ENCODE measurements at regions not wholly inside any gene's neighbourhood (a gene's known extent, or its start where the extent isn't known, plus 50 kb on each side); places are given as distances from the start of the nearest gene placed in this dataset.

DNA sequence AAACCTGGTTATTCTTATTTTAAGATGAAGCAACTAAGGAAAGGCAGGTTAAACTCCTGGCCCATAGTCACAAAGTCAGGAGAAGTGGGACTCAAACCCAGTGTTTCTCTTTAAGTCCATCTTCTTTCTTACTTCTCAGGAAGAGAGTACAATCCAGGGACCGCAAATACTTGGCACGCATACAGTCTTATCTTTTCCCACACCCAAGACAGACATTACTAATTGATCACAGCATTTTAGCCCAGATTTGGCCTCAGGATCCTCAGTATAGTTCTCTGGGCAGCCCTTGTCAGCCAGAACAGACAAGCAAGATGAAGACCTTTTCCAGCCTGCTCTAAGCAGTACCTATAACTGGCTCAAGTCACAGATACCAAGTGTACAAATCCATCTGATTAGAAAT, 125.5 kb upstream of the RAI14 start:
- POLR2A ChIA-PET, result no interaction called here
- H3K4me1 ChIP-seq (replicated peaks in 1 of 2; ENCODE audit: control insufficient read depth in 2 of 2, insufficient read depth in 2 of 2, low read length in 2 of 2), result peaks cover 16 to 18% of the 10 kb centered on the region in 2 experiments; a peak in 3 of 5 replicates
- CTCF ChIA-PET (ENCODE audit: low intra/inter-chr PET ratio), result no interaction called here
- H3K36me3 ChIP-seq (ENCODE audit: control insufficient read depth, insufficient read depth, low read length), result no peaks in the 10 kb centered on the region
- no TSS peak for BruUV-seq (replicated peaks)
- peak in 3 of 4 experiments; percentile 24 to 32 (median 29) for DNase-seq (ENCODE audit: extremely low read depth in 1 of 4, low spot score in 3 of 4)
- no peak overlapping the region for H3K9ac ChIP-seq (ENCODE audit: insufficient read depth in 1 of 2, low read depth in 2 of 2, low read length in 2 of 2)
- in situ Hi-C loops (cut with MboI) (no loop called here), intact Hi-C loops (cut with micrococcal nuclease) (no loop called here)
- H2AFZ ChIP-seq (ENCODE audit: low read depth, low read length), result peak overlapping the region; percentile 7; the same call in 1 of the 2 replicates
- H4K20me1 ChIP-seq (replicated peaks; ENCODE audit: control insufficient read depth, insufficient read depth, low read length), result no peaks in the 10 kb centered on the region
- 8% methylated on average over 2 of the region's 2 CpGs for WGBS (ENCODE audit: insufficient coverage, low coverage, missing lambda C conversion rate)
- H3K9me1 ChIP-seq (ENCODE audit: control insufficient read depth, insufficient read depth, low read length), result no peaks in the 10 kb centered on the region
- H3K79me2 ChIP-seq (ENCODE audit: control insufficient read depth, insufficient read depth, low read length), result no peaks in the 10 kb centered on the region
- H3K9me3 ChIP-seq (replicated peaks; ENCODE audit: control insufficient read depth, insufficient read depth, low read depth, low read length), result no peaks in the 10 kb centered on the region
- peak; percentile 25 for ATAC-seq
- H3K4me3 ChIP-seq, result no peak overlapping the region
- H3K27me3 ChIP-seq (ENCODE audit: control insufficient read depth in 2 of 2, insufficient read depth in 2 of 2, low read length in 2 of 2), result no peaks in the 10 kb centered on the region
- FAIRE-seq, result peak; percentile 42
- no peak overlapping the region for H3K4me2 ChIP-seq (ENCODE audit: insufficient read depth, low read length)
- H3K27ac ChIP-seq (ENCODE audit: extremely low read depth, low read depth, low read length), result no peak overlapping the region
- TF ChIP-seq FOXP1 (CRISPR knock-in tag; IDR thresholded peaks at IDR 0.05) (no peak), RBM25 (IDR thresholded peaks at IDR 0.05; ENCODE audit: low read depth, low read length, severe bottlenecking) (peak; percentile 64), CBX3 (IDR thresholded peaks at IDR 0.05; ENCODE audit: borderline replicate concordance in 1 of 2, low read length in 2 of 2) (peak in 1 of 2 experiments; percentile 50; a peak in 1 of 3 replicates), ZBTB17 (CRISPR knock-in tag; IDR thresholded peaks at IDR 0.05) (peak; percentile 97), ZNF23 (CRISPR knock-in tag; IDR thresholded peaks at IDR 0.05) (peak; percentile 96), TRIM28 (IDR thresholded peaks at IDR 0.05) (0 out of 2 replicates have a peak, but pooled peaks have one; percentile 25), ZNF764 (CRISPR knock-in tag; IDR thresholded peaks at IDR 0.05; ENCODE audit: low read depth) (no peak), TCFL5 (CRISPR knock-in tag; conservative IDR thresholded peaks at IDR 0.05) (no peak), ZNF76 (CRISPR knock-in tag; IDR thresholded peaks at IDR 0.05; ENCODE audit: borderline replicate concordance) (no peak), U2AF1 (optimal IDR thresholded peaks at IDR 0.05; ENCODE audit: low read depth, low read length) (no peak), ZNF830 (CRISPR knock-in tag; IDR thresholded peaks at IDR 0.05) (no peak)
- TF ChIP-seq, protein P1, sequence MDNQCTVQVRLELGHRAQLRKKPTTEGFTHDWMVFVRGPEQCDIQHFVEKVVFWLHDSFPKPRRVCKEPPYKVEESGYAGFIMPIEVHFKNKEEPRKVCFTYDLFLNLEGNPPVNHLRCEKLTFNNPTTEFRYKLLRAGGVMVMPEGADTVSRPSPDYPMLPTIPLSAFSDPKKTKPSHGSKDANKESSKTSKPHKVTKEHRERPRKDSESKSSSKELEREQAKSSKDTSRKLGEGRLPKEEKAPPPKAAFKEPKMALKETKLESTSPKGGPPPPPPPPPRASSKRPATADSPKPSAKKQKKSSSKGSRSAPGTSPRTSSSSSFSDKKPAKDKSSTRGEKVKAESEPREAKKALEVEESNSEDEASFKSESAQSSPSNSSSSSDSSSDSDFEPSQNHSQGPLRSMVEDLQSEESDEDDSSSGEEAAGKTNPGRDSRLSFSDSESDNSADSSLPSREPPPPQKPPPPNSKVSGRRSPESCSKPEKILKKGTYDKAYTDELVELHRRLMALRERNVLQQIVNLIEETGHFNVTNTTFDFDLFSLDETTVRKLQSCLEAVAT (IDR thresholded peaks at IDR 0.05), result peak in 1 of 2 experiments; percentile 98; a peak in 2 of 4 replicates
- TF ChIP-seq, protein P2, sequence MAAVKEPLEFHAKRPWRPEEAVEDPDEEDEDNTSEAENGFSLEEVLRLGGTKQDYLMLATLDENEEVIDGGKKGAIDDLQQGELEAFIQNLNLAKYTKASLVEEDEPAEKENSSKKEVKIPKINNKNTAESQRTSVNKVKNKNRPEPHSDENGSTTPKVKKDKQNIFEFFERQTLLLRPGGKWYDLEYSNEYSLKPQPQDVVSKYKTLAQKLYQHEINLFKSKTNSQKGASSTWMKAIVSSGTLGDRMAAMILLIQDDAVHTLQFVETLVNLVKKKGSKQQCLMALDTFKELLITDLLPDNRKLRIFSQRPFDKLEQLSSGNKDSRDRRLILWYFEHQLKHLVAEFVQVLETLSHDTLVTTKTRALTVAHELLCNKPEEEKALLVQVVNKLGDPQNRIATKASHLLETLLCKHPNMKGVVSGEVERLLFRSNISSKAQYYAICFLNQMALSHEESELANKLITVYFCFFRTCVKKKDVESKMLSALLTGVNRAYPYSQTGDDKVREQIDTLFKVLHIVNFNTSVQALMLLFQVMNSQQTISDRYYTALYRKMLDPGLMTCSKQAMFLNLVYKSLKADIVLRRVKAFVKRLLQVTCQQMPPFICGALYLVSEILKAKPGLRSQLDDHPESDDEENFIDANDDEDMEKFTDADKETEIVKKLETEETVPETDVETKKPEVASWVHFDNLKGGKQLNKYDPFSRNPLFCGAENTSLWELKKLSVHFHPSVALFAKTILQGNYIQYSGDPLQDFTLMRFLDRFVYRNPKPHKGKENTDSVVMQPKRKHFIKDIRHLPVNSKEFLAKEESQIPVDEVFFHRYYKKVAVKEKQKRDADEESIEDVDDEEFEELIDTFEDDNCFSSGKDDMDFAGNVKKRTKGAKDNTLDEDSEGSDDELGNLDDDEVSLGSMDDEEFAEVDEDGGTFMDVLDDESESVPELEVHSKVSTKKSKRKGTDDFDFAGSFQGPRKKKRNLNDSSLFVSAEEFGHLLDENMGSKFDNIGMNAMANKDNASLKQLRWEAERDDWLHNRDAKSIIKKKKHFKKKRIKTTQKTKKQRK (IDR thresholded peaks at IDR 0.05; ENCODE audit: borderline replicate concordance, low read depth, low read length), result no peak
- TF ChIP-seq, protein P3, sequence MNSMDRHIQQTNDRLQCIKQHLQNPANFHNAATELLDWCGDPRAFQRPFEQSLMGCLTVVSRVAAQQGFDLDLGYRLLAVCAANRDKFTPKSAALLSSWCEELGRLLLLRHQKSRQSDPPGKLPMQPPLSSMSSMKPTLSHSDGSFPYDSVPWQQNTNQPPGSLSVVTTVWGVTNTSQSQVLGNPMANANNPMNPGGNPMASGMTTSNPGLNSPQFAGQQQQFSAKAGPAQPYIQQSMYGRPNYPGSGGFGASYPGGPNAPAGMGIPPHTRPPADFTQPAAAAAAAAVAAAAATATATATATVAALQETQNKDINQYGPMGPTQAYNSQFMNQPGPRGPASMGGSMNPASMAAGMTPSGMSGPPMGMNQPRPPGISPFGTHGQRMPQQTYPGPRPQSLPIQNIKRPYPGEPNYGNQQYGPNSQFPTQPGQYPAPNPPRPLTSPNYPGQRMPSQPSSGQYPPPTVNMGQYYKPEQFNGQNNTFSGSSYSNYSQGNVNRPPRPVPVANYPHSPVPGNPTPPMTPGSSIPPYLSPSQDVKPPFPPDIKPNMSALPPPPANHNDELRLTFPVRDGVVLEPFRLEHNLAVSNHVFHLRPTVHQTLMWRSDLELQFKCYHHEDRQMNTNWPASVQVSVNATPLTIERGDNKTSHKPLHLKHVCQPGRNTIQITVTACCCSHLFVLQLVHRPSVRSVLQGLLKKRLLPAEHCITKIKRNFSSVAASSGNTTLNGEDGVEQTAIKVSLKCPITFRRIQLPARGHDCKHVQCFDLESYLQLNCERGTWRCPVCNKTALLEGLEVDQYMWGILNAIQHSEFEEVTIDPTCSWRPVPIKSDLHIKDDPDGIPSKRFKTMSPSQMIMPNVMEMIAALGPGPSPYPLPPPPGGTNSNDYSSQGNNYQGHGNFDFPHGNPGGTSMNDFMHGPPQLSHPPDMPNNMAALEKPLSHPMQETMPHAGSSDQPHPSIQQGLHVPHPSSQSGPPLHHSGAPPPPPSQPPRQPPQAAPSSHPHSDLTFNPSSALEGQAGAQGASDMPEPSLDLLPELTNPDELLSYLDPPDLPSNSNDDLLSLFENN (IDR thresholded peaks at IDR 0.05; ENCODE audit: low read depth in 2 of 2, low read length in 2 of 2), result peak in 1 of 2 experiments; percentile 67; a peak in 1 of 4 replicates

Data from K562 (cell line).